ENCODE measurements at regions not wholly inside any gene's neighbourhood (a gene's known extent, or its start where the extent isn't known, plus 50 kb on each side); places are given as distances from the start of the nearest gene placed in this dataset.

DNA sequence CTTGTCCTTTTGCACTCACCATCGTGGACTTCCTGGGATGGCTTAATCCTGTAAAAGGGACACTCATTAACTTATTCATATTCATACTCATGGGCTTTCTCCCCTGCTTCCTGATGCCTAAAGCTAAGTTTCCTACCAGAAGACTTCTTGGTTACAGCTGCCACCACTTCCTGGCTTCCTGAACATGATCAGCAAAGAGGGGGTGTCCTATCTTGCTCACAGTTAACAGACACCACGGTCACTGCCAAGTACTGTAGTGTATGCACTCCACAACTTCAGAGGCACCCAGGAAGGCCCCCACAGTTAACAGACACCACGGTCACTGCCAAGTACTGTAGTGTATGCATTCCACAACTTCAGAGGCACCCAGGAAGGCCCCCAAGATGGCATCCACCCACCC is 177.8 kb downstream of the SIPA1L2 start:
- TF ChIP-seq, protein P1, sequence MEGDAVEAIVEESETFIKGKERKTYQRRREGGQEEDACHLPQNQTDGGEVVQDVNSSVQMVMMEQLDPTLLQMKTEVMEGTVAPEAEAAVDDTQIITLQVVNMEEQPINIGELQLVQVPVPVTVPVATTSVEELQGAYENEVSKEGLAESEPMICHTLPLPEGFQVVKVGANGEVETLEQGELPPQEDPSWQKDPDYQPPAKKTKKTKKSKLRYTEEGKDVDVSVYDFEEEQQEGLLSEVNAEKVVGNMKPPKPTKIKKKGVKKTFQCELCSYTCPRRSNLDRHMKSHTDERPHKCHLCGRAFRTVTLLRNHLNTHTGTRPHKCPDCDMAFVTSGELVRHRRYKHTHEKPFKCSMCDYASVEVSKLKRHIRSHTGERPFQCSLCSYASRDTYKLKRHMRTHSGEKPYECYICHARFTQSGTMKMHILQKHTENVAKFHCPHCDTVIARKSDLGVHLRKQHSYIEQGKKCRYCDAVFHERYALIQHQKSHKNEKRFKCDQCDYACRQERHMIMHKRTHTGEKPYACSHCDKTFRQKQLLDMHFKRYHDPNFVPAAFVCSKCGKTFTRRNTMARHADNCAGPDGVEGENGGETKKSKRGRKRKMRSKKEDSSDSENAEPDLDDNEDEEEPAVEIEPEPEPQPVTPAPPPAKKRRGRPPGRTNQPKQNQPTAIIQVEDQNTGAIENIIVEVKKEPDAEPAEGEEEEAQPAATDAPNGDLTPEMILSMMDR (conservative IDR thresholded peaks at IDR 0.05; ENCODE audit: low read depth, low read length), result no peak
- no peak for TF ChIP-seq EZH2phosphoT487 (IDR thresholded peaks at IDR 0.05; ENCODE audit: borderline replicate concordance, low read length)

All from PC-3 (cell line).